Right ventricle myocardium superior (tissue), 1 donor: ENCODE measurements at regions not wholly inside any gene's neighbourhood (a gene's known extent, or its start where the extent isn't known, plus 50 kb on each side); places are given as distances from the start of the nearest gene placed in this dataset.
A peak's percentile ranks its signal among the peaks of the same experiment; 100 is the strongest.
"Not testable (repeated sequence)": the region's sequence is repeated elsewhere in the genome, so short reads cannot be mapped to it uniquely, and the experiment has no call there.

Source experiments
- ATAC-seq: fragments of 200-7000 bp; cut with Tn5 transposase; one replicate; pipeline ENCODE4 v1.9.1; 2020; ENCODE audit warnings: mild to moderate bottlenecking; ENCODE audit not compliant: poor library complexity
- DNase-seq: peaks from one replicate; pipeline ENCODE4 v3.0.0-alpha.2; 2020
- intact Hi-C: fragments of 100-400 bp; cut with DNase I; formaldehyde crosslinking; loops from one replicate; pipeline ENCODE4 v1.11.2; 2022
- donor health status: DM: no; HTN: yes; CAD: no; lungs with severe emphysema.

GRCh38 chr12:74108729-74109128 lies 428.9 kb upstream of the ATXN7L3B start:
- ATAC-seq (no peak), DNase-seq (no peak)
- intact Hi-C loops = no loop called here

DNA sequence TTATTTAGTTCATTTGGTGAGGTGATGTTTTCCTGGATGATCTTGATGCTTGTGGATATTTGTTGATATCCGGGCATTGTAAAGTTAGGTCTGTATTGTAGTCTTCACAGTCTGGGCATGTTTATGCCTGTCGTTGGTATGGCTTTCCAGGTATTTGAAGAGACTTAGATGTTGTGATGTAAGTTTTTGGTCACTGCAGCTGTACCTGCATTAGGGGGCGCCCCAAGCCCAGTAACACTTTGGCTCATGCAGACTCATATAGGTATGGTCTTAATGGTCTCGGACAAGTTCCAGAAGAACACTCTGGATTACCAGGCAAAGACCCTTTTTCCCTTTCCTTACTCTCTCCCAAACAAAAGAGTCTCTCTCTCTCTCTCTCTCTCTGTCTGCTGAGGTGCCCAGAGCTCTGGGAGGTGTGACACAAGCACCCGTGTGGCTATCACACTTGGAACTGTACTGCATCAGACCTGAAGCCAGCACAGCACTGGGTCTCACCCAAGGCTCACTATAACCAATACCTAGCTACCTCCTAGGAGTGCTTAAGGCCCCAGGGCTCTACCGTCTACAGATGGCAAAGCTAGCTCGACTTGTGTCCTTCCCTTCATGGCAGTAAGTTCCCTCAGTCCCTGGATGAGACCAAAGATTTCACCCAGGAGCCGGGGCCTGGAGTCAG lies 425.8 kb upstream of the ATXN7L3B start:
- ATAC-seq (no peak), DNase-seq (peak; percentile 41)
- intact Hi-C loops = no loop called here

- no peak for ATAC-seq
- intact Hi-C loops = no loop called here
- no peak for DNase-seq
Observed at GRCh38 chr12:74119811-74120362, 417.7 kb upstream of the ATXN7L3B start.

DNA sequence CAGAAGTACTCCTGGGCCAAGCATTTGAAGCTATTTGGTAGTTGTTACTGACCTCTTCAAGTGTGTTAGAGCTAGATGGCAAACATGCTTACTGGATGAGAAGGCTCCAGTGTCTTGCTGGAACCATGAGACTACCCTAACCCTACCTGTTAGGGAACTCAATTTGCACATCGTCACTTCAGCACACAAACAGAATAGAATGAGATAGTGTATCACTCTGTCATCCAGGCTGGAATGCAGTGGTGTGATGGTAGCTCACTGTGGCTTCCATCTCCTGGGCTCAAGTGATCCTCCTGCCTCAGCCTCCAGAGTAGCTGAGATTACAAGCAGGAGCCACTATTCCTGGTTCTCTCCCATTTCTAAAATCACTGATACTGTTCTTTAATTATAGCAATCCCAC lies 417.0 kb upstream of the ATXN7L3B start:
- intact Hi-C loops = no loop called here
- DNase-seq = no peak
- no peak for ATAC-seq

GRCh38 chr12:74129702-74130101 lies 407.9 kb upstream of the ATXN7L3B start:
- ATAC-seq = no peak
- intact Hi-C loops = loop anchor here (10.0 kb wide), 1 partner anchor 65 kb away; no protein-coding TSS in a partner anchor
- DNase-seq = no peak

DNA sequence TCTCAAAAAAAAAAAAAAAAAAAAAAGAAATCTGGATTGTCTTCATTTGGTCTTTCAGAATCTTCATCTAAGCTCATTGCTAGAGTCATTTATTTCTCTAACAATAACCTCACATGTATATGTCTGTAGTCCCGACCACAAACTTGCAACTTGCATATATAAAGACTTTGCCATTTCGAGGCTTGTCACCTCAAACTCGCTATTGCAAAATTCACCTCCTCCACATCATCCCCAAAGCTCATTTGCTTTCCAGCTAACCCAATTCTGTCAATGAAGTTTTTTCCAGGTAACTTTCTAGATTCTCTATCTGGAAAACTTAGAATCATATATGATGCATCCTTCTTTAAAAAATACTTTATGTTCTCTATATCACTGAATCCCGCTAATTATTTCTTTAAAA lies 393.2 kb upstream of the ATXN7L3B start:
- intact Hi-C loops = no loop called here
- no peak for ATAC-seq
- no peak for DNase-seq

DNA sequence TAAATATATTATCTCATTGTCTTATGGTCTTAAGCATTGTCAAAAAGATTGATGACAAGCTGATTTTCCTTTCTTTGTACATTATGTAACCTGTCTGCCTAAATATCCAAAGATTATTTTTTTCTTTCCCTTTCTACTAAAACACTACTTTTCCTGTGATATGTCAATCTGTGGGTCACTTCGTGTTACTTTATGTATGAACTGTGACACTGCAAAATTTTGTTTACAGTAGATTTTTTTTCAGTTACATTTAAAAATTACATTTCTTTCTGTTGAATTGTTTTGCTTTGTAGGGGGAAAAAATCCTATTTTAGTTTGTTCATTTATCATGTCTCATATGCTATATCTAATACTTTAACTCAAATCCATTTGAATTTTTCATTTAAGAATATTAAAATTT lies 392.3 kb upstream of the ATXN7L3B start:
- no peak for ATAC-seq
- no peak for DNase-seq
- intact Hi-C loops = no loop called here

DNA sequence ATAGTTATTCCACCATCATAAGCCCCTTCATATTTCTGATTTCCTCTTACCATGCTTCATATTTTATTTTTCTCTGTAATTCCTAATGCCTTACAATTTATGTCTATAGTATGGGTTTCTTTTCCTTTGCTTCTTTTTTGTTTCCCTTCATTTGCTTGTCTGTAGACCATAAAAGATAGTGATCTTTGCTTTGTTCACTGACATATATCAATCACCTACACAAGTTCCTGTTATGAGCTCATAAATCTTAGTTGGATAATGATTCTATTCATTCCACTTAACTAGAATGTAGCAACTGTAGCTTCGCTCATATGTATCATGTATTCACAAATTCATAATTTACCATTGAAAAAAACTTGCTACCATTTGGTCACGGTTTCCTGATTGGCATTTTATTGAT lies 388.8 kb upstream of the ATXN7L3B start:
- ATAC-seq (no peak), DNase-seq (no peak)
- intact Hi-C loops = no loop called here

- DNase-seq = no peak
- ATAC-seq = no peak
- intact Hi-C loops = no loop called here
Observed at GRCh38 chr12:74152370-74152769, 385.3 kb upstream of the ATXN7L3B start.

DNA sequence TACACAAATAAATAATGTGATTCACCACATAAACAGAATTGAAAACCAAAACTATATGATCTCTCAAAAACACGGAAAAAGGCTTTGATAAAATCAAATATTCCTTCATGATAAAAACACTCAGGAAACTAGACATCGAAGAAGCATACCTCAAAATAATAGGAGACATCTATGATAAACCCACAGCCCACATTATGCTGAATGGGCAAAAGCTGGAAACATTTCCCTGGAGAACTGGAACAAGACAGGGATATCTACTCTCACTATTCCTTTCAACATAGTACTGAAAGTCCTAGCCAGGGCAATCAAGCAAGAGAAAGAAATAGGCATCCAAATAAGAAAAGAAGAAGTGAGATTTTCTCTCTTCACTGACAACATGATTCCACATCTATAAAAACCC lies 371.5 kb upstream of the ATXN7L3B start:
- no peak for ATAC-seq
- intact Hi-C loops = no loop called here
- no peak for DNase-seq

- ATAC-seq (no peak), DNase-seq (no peak)
- intact Hi-C loops = no loop called here
Observed at GRCh38 chr12:74169607-74170006, 368.0 kb upstream of the ATXN7L3B start.

GRCh38 chr12:74170645-74171477 lies 366.8 kb upstream of the ATXN7L3B start:
- ATAC-seq (no peak), DNase-seq (peak; percentile 23)
- intact Hi-C loops = no loop called here

DNA sequence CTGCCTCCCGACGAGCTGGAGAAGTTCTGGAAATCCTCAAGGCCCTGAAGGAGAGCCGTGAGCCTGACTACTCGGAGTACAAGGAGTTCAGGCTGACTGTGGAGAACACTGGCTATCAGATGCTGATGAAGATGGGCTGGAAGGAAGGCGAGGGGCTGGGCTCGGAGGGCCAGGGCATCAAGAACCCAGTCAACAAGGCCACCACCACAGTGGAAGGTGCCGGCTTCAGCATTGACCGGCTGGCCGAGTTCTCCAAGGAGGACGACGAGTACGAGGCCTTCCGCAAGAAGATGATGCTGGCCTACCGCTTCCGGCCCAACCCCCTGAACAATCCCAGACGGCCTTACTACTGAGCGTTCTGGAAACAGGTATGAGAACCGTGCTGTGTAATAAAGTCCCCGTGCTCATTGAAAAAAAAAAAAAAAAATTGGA lies 366.1 kb upstream of the ATXN7L3B start:
- intact Hi-C loops = no loop called here
- no peak for ATAC-seq
- no peak for DNase-seq

DNA sequence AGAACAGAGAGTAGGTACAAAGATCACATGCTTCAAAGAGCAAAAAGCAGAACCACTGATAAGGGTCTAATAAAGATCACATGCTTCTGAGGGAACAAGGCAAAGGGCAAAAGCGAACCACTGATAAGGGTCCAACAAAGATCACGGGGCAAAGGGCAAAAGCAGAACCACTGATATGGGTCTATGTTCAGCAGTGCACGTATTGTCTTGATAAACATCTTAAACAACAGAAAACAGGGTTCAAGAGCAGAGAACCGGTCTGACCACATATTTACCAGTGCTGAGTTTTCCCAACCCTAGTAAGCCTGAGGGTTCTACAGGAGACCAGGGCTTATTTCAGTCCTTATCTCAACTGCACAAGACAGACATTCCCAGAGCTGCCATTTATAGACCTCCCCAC lies 362.7 kb upstream of the ATXN7L3B start:
- intact Hi-C loops, ATAC-seq, DNase-seq: not testable (repeated sequence)

DNA sequence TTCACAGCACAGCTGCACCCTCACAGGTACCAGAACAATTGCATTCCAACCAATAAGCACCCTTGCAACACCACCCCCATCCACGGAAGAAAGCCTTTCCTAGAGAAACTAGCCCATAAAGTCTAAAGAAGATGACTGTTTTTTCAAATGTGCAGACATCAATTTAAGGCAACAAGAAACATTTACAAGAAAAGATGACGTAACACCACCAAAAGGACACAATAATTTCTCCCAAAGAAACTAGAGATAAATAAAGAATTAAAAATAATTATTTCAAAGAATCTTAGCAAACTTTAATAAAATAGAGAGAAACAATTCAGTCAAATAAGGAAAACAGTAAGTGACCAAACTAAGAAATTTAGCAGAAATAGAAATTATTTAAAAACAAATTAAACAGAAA lies 352.3 kb upstream of the ATXN7L3B start:
- intact Hi-C loops = no loop called here
- DNase-seq = no peak
- ATAC-seq = no peak

GRCh38 chr12:74193191-74193590 lies 344.4 kb upstream of the ATXN7L3B start:
- ATAC-seq = no peak
- no peak for DNase-seq
- intact Hi-C loops = loop anchor here (10.0 kb wide), 1 partner anchor 58 kb away; no protein-coding TSS in a partner anchor

DNA sequence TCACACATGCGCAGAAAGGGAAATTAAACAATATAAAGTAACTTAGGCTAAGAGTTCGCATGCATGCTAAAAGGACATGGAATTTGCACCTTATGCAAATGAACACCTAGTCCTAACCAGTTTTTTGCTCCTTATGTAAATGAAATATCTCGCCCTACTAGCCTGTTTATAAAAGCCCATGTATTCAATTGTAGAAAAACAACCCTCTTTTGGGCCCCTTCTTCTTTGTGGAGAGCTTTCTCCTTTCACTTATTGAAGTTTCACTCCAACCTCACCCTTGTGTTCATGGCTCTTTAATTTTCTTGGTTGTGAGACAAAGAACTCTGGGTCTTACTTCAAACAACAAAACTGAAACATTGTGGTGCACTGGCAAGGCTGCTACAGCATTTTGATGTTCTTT lies 333.4 kb upstream of the ATXN7L3B start:
- intact Hi-C loops = no loop called here
- ATAC-seq (no peak), DNase-seq (no peak)

GRCh38 chr12:74227846-74228545 lies 309.6 kb upstream of the ATXN7L3B start:
- DNase-seq (no peak), ATAC-seq (no peak)
- intact Hi-C loops = no loop called here

DNA sequence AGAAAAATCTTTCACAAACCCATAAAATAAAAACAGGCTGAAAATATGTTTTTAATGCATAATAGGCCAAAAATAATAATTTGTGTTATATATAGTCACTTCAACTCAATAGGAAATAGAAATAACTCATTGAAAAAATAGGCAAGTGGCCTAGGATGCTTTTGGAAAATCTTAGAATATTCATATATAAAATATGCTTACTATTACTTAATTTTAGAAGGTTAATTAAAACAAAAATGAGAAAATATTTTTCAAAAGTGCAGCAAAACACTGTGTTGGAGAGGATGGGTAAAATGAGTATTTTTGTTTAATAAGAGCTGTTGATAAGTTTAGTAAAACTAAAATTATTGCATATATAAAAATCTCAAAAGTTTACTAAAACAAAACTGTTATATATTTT lies 308.0 kb upstream of the ATXN7L3B start:
- DNase-seq (no peak), ATAC-seq (no peak)
- intact Hi-C loops = no loop called here
